ENCODE measurements at regions not wholly inside any gene's neighbourhood (a gene's known extent, or its start where the extent isn't known, plus 50 kb on each side); places are given as distances from the start of the nearest gene placed in this dataset.

- no peak for DNase-seq
Measured at GRCh38 chr5:88483964-88484672, 215.5 kb upstream of the TMEM161B start.

- DNase-seq, result no peak
Measured at GRCh38 chr5:88480801-88481499, 212.3 kb upstream of the TMEM161B start.

- no peak for DNase-seq
Measured at GRCh38 chr5:88480245-88480644, 211.6 kb upstream of the TMEM161B start.

- DNase-seq, result no peak
Measured at GRCh38 chr5:88474574-88474973, 205.9 kb upstream of the TMEM161B start.

- no peak for DNase-seq
Measured at GRCh38 chr5:88470745-88471144, 202.1 kb upstream of the TMEM161B start.

GRCh38 chr5:88459971-88460370 is 191.3 kb upstream of the TMEM161B start:
- no peak for DNase-seq

- DNase-seq, result no peak
Measured at GRCh38 chr5:88452820-88453219, 184.2 kb upstream of the TMEM161B start.

GRCh38 chr5:88450239-88450638 is 181.6 kb upstream of the TMEM161B start:
- DNase-seq, result no peak

- no peak for DNase-seq
Measured at GRCh38 chr5:88438006-88438405, 169.4 kb upstream of the TMEM161B start.

GRCh38 chr5:88436290-88436689 is 167.6 kb upstream of the TMEM161B start:
- DNase-seq, result no peak

- DNase-seq, result no peak
Measured at GRCh38 chr5:88428633-88429032, 160.0 kb upstream of the TMEM161B start.

GRCh38 chr5:88426441-88426840 is 157.8 kb upstream of the TMEM161B start:
- no peak for DNase-seq

- DNase-seq, result no peak
Measured at GRCh38 chr5:88425124-88425523, 156.5 kb upstream of the TMEM161B start.

GRCh38 chr5:88419931-88420330 is 151.3 kb upstream of the TMEM161B start:
- DNase-seq, result no peak

- no peak for DNase-seq
Measured at GRCh38 chr5:88407341-88407740, 138.7 kb upstream of the TMEM161B start.

GRCh38 chr5:88405783-88406182 is 137.1 kb upstream of the TMEM161B start:
- no peak for DNase-seq

GRCh38 chr5:88404405-88404804 is 135.8 kb upstream of the TMEM161B start:
- DNase-seq, result no peak

- DNase-seq, result no peak
Measured at GRCh38 chr5:88401686-88402085, 133.0 kb upstream of the TMEM161B start.

GRCh38 chr5:88401228-88401627 is 132.6 kb upstream of the TMEM161B start:
- no peak for DNase-seq

- DNase-seq, result no peak
Measured at GRCh38 chr5:88399561-88399960, 130.9 kb upstream of the TMEM161B start.

GRCh38 chr5:88398316-88398715 is 129.7 kb upstream of the TMEM161B start:
- DNase-seq, result no peak

GRCh38 chr5:88396751-88397281 is 128.2 kb upstream of the TMEM161B start:
- DNase-seq, result no peak

GRCh38 chr5:88396000-88396535 is 127.4 kb upstream of the TMEM161B start:
- DNase-seq, result no peak

GRCh38 chr5:88395264-88395663 is 126.6 kb upstream of the TMEM161B start:
- DNase-seq, result no peak

Measured in activated naive CD4-positive, alpha-beta T cell treated with Interleukin-2 at 50 U/mL for 16 hours (primary cell).